ENCODE measurements at regions not wholly inside any gene's neighbourhood (a gene's known extent, or its start where the extent isn't known, plus 50 kb on each side); places are given as distances from the start of the nearest gene placed in this dataset.

- TF ChIP-seq, protein P1, sequence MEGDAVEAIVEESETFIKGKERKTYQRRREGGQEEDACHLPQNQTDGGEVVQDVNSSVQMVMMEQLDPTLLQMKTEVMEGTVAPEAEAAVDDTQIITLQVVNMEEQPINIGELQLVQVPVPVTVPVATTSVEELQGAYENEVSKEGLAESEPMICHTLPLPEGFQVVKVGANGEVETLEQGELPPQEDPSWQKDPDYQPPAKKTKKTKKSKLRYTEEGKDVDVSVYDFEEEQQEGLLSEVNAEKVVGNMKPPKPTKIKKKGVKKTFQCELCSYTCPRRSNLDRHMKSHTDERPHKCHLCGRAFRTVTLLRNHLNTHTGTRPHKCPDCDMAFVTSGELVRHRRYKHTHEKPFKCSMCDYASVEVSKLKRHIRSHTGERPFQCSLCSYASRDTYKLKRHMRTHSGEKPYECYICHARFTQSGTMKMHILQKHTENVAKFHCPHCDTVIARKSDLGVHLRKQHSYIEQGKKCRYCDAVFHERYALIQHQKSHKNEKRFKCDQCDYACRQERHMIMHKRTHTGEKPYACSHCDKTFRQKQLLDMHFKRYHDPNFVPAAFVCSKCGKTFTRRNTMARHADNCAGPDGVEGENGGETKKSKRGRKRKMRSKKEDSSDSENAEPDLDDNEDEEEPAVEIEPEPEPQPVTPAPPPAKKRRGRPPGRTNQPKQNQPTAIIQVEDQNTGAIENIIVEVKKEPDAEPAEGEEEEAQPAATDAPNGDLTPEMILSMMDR (conservative IDR thresholded peaks at IDR 0.05; ENCODE audit: low read depth, low read length): no peak
- TF ChIP-seq EZH2 (IDR thresholded peaks at IDR 0.05; ENCODE audit: borderline replicate concordance, low read depth, low read length, poor library complexity, severe bottlenecking): no peak
Observed at GRCh38 chr4:97396097-97396496, 747.2 kb downstream of the STPG2 start.

All from A673 (cell line).